DOHH2 (cell line): ENCODE measurements at regions not wholly inside any gene's neighbourhood (a gene's known extent, or its start where the extent isn't known, plus 50 kb on each side); places are given as distances from the start of the nearest gene placed in this dataset.

Source experiments
- EZH2phosphoT487 ChIP-seq: fragments of 200-600 bp; sonication (generic); IDR thresholded peaks from 2 replicates; pipeline ENCODE4 v1.6.1; 2017; ENCODE audit warnings: borderline replicate concordance, mild to moderate bottlenecking, antibody characterized with exemption, low read length, moderate library complexity, mixed read lengths
- TF ChIP-seq, protein P1 (sequence below): fragments of 200-600 bp; sonication (generic); IDR thresholded peaks from one replicate; pipeline ENCODE4 v1.5.1; 2014; ENCODE audit warnings: antibody characterized with exemption, mild to moderate bottlenecking, low read depth, low read length; ENCODE audit not compliant: poor library complexity, severe bottlenecking

DNA sequence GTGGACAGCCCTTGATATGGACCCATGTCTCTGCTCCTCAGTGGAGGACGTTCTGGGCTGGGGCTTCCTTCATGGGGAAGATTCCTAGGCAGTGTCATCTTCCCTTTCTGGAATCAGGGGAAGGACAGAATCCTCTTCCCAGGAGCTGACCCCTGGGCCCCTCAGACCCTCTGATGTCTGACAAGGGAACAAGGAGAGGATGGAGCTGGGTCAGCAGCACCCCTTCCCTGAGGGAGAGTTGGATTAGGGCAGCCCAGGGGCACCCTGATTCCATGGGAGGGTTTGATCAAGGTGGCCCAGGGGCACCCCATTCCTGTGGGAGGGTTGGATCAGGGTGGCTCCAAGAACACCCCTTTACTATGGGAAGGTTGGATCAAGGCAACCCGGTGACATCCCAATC is 86.5 kb downstream of the ACKR3 start:
- TF ChIP-seq, protein P1, sequence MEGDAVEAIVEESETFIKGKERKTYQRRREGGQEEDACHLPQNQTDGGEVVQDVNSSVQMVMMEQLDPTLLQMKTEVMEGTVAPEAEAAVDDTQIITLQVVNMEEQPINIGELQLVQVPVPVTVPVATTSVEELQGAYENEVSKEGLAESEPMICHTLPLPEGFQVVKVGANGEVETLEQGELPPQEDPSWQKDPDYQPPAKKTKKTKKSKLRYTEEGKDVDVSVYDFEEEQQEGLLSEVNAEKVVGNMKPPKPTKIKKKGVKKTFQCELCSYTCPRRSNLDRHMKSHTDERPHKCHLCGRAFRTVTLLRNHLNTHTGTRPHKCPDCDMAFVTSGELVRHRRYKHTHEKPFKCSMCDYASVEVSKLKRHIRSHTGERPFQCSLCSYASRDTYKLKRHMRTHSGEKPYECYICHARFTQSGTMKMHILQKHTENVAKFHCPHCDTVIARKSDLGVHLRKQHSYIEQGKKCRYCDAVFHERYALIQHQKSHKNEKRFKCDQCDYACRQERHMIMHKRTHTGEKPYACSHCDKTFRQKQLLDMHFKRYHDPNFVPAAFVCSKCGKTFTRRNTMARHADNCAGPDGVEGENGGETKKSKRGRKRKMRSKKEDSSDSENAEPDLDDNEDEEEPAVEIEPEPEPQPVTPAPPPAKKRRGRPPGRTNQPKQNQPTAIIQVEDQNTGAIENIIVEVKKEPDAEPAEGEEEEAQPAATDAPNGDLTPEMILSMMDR, result no peak
- TF ChIP-seq EZH2phosphoT487, result no peak
